ENCODE measurements at regions not wholly inside any gene's neighbourhood (a gene's known extent, or its start where the extent isn't known, plus 50 kb on each side); places are given as distances from the start of the nearest gene placed in this dataset.

DNA sequence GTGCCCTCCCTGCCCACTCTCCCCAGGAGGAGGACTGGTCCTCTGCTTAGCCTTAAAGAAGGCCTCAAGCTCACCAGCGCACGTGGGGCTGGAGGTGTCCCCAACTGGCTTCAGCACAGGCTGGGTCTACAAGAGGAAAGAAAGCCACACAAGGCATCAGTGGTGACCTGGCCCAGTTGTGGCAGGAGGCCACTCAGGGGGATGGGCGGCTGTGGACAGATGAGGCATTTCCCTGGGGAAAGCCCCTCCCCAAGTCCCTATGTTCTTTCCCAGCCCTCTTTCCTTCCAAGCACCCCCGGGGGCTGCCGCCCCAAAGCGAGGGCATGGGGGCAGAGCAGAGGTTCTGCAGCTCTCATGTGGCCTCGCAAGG is 155.2 kb upstream of the TLE3 start:
- TF ChIP-seq YY1 (IDR thresholded peaks at IDR 0.05; ENCODE audit: extremely low read depth, insufficient replicate concordance, low read depth, low read length) (no peak), EGR1 (IDR thresholded peaks at IDR 0.05; ENCODE audit: low read depth) (no peak), CBX3 (IDR thresholded peaks at IDR 0.05; ENCODE audit: low read depth) (no peak), SRF (IDR thresholded peaks at IDR 0.05; ENCODE audit: low read depth) (no peak), SIN3A (IDR thresholded peaks at IDR 0.05; ENCODE audit: low read depth) (no peak), SP1 (IDR thresholded peaks at IDR 0.05; ENCODE audit: low read depth) (no peak), EZH2 (IDR thresholded peaks at IDR 0.05) (no peak), EZH2phosphoT487 (IDR thresholded peaks at IDR 0.05; ENCODE audit: borderline replicate concordance) (no peak), TCF7L2 (IDR thresholded peaks at IDR 0.05; ENCODE audit: borderline replicate concordance, extremely low read depth, insufficient read depth, insufficient read length) (no peak), ZNF274 (IDR thresholded peaks at IDR 0.05; ENCODE audit: low read depth, low read length) (no peak), FOSL1 (IDR thresholded peaks at IDR 0.05; ENCODE audit: low read depth) (no peak), ZFX (IDR thresholded peaks at IDR 0.05) (no peak), CEBPB (IDR thresholded peaks at IDR 0.05; ENCODE audit: low read depth) (no peak)
- TF ChIP-seq, protein P1, sequence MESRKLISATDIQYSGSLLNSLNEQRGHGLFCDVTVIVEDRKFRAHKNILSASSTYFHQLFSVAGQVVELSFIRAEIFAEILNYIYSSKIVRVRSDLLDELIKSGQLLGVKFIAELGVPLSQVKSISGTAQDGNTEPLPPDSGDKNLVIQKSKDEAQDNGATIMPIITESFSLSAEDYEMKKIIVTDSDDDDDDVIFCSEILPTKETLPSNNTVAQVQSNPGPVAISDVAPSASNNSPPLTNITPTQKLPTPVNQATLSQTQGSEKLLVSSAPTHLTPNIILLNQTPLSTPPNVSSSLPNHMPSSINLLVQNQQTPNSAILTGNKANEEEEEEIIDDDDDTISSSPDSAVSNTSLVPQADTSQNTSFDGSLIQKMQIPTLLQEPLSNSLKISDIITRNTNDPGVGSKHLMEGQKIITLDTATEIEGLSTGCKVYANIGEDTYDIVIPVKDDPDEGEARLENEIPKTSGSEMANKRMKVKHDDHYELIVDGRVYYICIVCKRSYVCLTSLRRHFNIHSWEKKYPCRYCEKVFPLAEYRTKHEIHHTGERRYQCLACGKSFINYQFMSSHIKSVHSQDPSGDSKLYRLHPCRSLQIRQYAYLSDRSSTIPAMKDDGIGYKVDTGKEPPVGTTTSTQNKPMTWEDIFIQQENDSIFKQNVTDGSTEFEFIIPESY (IDR thresholded peaks at IDR 0.05; ENCODE audit: extremely low read depth, insufficient replicate concordance, low read length): no peak
- TF ChIP-seq, protein P2, sequence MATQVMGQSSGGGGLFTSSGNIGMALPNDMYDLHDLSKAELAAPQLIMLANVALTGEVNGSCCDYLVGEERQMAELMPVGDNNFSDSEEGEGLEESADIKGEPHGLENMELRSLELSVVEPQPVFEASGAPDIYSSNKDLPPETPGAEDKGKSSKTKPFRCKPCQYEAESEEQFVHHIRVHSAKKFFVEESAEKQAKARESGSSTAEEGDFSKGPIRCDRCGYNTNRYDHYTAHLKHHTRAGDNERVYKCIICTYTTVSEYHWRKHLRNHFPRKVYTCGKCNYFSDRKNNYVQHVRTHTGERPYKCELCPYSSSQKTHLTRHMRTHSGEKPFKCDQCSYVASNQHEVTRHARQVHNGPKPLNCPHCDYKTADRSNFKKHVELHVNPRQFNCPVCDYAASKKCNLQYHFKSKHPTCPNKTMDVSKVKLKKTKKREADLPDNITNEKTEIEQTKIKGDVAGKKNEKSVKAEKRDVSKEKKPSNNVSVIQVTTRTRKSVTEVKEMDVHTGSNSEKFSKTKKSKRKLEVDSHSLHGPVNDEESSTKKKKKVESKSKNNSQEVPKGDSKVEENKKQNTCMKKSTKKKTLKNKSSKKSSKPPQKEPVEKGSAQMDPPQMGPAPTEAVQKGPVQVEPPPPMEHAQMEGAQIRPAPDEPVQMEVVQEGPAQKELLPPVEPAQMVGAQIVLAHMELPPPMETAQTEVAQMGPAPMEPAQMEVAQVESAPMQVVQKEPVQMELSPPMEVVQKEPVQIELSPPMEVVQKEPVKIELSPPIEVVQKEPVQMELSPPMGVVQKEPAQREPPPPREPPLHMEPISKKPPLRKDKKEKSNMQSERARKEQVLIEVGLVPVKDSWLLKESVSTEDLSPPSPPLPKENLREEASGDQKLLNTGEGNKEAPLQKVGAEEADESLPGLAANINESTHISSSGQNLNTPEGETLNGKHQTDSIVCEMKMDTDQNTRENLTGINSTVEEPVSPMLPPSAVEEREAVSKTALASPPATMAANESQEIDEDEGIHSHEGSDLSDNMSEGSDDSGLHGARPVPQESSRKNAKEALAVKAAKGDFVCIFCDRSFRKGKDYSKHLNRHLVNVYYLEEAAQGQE (IDR thresholded peaks at IDR 0.05; ENCODE audit: low read depth): no peak
- TF ChIP-seq, protein P3, sequence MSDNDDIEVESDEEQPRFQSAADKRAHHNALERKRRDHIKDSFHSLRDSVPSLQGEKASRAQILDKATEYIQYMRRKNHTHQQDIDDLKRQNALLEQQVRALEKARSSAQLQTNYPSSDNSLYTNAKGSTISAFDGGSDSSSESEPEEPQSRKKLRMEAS (IDR thresholded peaks at IDR 0.05): no peak

More for the DNA sequence above, 155.2 kb upstream of the TLE3 start:
- intact Hi-C loops (cut with micrococcal nuclease): no loop called here
- Histone ChIP-seq H3K79me2 (ENCODE audit: insufficient read depth, low read length) (no peaks in the 10 kb centered on the region), H3K27ac (ENCODE audit: low read depth, low read length) (no peak overlapping the region), H3K9ac (ENCODE audit: low read length) (no peak overlapping the region), H3K4me3 (replicated peaks in 1 of 2; ENCODE audit: low read depth in 1 of 2, low read length in 2 of 2) (no peak overlapping the region), H3K9me2 (ENCODE audit: insufficient read depth) (no peaks in the 10 kb centered on the region), H4K20me1 (ENCODE audit: insufficient read depth) (no peaks in the 10 kb centered on the region), H3K27me3 (ENCODE audit: insufficient read depth, low read length) (no peaks in the 10 kb centered on the region), H3K36me3 (ENCODE audit: control insufficient read depth in 1 of 2, insufficient read depth in 2 of 2, low read length in 2 of 2) (no peaks in the 10 kb centered on the region), H3K4me2 (ENCODE audit: low read length) (no peak overlapping the region), H3K9me3 (ENCODE audit: control insufficient read depth in 1 of 2, insufficient read depth in 1 of 2, low read depth in 1 of 2, low read length in 2 of 2) (no peaks in the 10 kb centered on the region), H2AFZ (ENCODE audit: low read depth, low read length, poor library complexity, severe bottlenecking) (no peak overlapping the region), H3K4me1 (ENCODE audit: control insufficient read depth in 1 of 2, insufficient read depth in 2 of 2, low read length in 2 of 2) (peaks cover 10% of the 10 kb centered on the region in 2 experiments; a peak in 3 of 4 replicates)
- no peak for ATAC-seq
- DNase-seq (ENCODE audit: low read depth, low spot score): no peak
- ChIA-PET CTCF (no interaction called here), POLR2A (no interaction called here), RAD21 (ENCODE audit: low non-redundant PET in 1 of 2, low total read pairs in 2 of 2, uncharacterized antibody in 2 of 2, unreplicated experiment in 2 of 2) (no interaction called here)
- BruUV-seq (replicated peaks): no TSS peak
